ENCODE measurements at regions not wholly inside any gene's neighbourhood (a gene's known extent, or its start where the extent isn't known, plus 50 kb on each side); places are given as distances from the start of the nearest gene placed in this dataset.
"Not testable (repeated sequence)": the region's sequence is repeated elsewhere in the genome, so short reads cannot be mapped to it uniquely, and the experiment has no call there.

- DNase-seq (ENCODE audit: low spot score), result not testable (repeated sequence)
Measured at GRCh38 chr3:177394231-177395024, 197.1 kb upstream of the TBL1XR1 start.

GRCh38 chr3:177396733-177397132 is 199.5 kb upstream of the TBL1XR1 start:
- DNase-seq (ENCODE audit: low spot score), result no peak

- no peak for DNase-seq (ENCODE audit: low spot score)
Measured at GRCh38 chr3:177401375-177401774, 204.1 kb upstream of the TBL1XR1 start.

GRCh38 chr3:177402533-177402932 is 205.3 kb upstream of the TBL1XR1 start:
- DNase-seq (ENCODE audit: low spot score), result no peak

- no peak for DNase-seq (ENCODE audit: low spot score)
Measured at GRCh38 chr3:177405191-177405672, 207.9 kb upstream of the TBL1XR1 start.

GRCh38 chr3:177410730-177411129 is 213.4 kb upstream of the TBL1XR1 start:
- DNase-seq (ENCODE audit: low spot score), result peak; percentile 6

GRCh38 chr3:177411201-177411600 is 213.9 kb upstream of the TBL1XR1 start:
- no peak for DNase-seq (ENCODE audit: low spot score)

GRCh38 chr3:177412677-177413170 is 215.4 kb upstream of the TBL1XR1 start:
- DNase-seq (ENCODE audit: low spot score), result not testable (repeated sequence)

GRCh38 chr3:177414093-177414492 is 216.8 kb upstream of the TBL1XR1 start:
- no peak for DNase-seq (ENCODE audit: low spot score)

- no peak for DNase-seq (ENCODE audit: low spot score)
Measured at GRCh38 chr3:177418787-177419186, 221.5 kb upstream of the TBL1XR1 start.

GRCh38 chr3:177419904-177420601 is 222.8 kb upstream of the TBL1XR1 start:
- DNase-seq (ENCODE audit: low spot score), result no peak

- DNase-seq (ENCODE audit: low spot score), result no peak
Measured at GRCh38 chr3:177420651-177421480, 223.6 kb upstream of the TBL1XR1 start.

GRCh38 chr3:177421481-177421785 is 224.2 kb upstream of the TBL1XR1 start:
- no peak for DNase-seq (ENCODE audit: low spot score)

GRCh38 chr3:177424521-177424920 is 227.2 kb upstream of the TBL1XR1 start:
- DNase-seq (ENCODE audit: low spot score), result no peak

- DNase-seq (ENCODE audit: low spot score), result no peak
Measured at GRCh38 chr3:177425042-177425441, 227.8 kb upstream of the TBL1XR1 start.

GRCh38 chr3:177426106-177426877 is 229.0 kb upstream of the TBL1XR1 start:
- no peak for DNase-seq (ENCODE audit: low spot score)

- DNase-seq (ENCODE audit: low spot score), result peak; percentile 69
Measured at GRCh38 chr3:177426878-177427495, 229.7 kb upstream of the TBL1XR1 start.

- DNase-seq (ENCODE audit: low spot score), result peak; percentile 59
Measured at GRCh38 chr3:177427540-177427939, 230.3 kb upstream of the TBL1XR1 start.

- DNase-seq (ENCODE audit: low spot score), result no peak
Measured at GRCh38 chr3:177429079-177429478, 231.8 kb upstream of the TBL1XR1 start.

GRCh38 chr3:177429771-177430170 is 232.5 kb upstream of the TBL1XR1 start:
- DNase-seq (ENCODE audit: low spot score), result no peak

GRCh38 chr3:177430653-177431052 is 233.4 kb upstream of the TBL1XR1 start:
- DNase-seq (ENCODE audit: low spot score), result no peak

Measured in CD4-positive, alpha-beta T cell treated with Interleukin-2 at 100 ng/mL for 4 hours (primary cell).